ENCODE measurements at regions not wholly inside any gene's neighbourhood (a gene's known extent, or its start where the extent isn't known, plus 50 kb on each side); places are given as distances from the start of the nearest gene placed in this dataset.

- TF ChIP-seq CTCF (IDR thresholded peaks at IDR 0.05 in 4 of 5, conservative IDR thresholded peaks at IDR 0.05 in 1 of 5) (no peak), POLR2A (IDR thresholded peaks at IDR 0.05) (no peak)
Observed at GRCh38 chr1:63099188-63099587, 223.2 kb upstream of the FOXD3 start.

All from gastrocnemius medialis (tissue), 4 donors.